ENCODE measurements at regions not wholly inside any gene's neighbourhood (a gene's known extent, or its start where the extent isn't known, plus 50 kb on each side); places are given as distances from the start of the nearest gene placed in this dataset.

GRCh38 chr5:173498739-173499470 is 117.5 kb downstream of the BOD1 start:
- no peak overlapping the region for H3K4me3 ChIP-seq (ENCODE audit: low read depth, low read length)
- H3K79me2 ChIP-seq = no peaks in the 10 kb centered on the region
- H2AFZ ChIP-seq = no peak overlapping the region
- H3K9ac ChIP-seq = no peak overlapping the region
- H3K9me3 ChIP-seq (ENCODE audit: control insufficient read depth, low read length) = no peaks in the 10 kb centered on the region
- no peak for TF ChIP-seq CTCF (IDR thresholded peaks at IDR 0.05)
- no peaks in the 10 kb centered on the region for H3K36me3 ChIP-seq (ENCODE audit: control insufficient read depth, insufficient read depth, low read length)
- no peaks in the 10 kb centered on the region for H3K27me3 ChIP-seq (ENCODE audit: control insufficient read depth, insufficient read depth, low read length)
- H3K4me1 ChIP-seq = no peaks in the 10 kb centered on the region
- H3K27ac ChIP-seq = no peak overlapping the region
- H3K4me2 ChIP-seq (ENCODE audit: low read length) = no peak overlapping the region

- no peaks in the 10 kb centered on the region for H3K36me3 ChIP-seq (ENCODE audit: control insufficient read depth, insufficient read depth, low read length)
- no peak overlapping the region for H3K9ac ChIP-seq
- no peak overlapping the region for H3K4me3 ChIP-seq (ENCODE audit: low read depth, low read length)
- no peak overlapping the region for H3K4me2 ChIP-seq (ENCODE audit: low read length)
- no peaks in the 10 kb centered on the region for H3K4me1 ChIP-seq
- H3K27me3 ChIP-seq (ENCODE audit: control insufficient read depth, insufficient read depth, low read length) = no peaks in the 10 kb centered on the region
- H2AFZ ChIP-seq = no peak overlapping the region
- no peak for TF ChIP-seq CTCF (IDR thresholded peaks at IDR 0.05)
- H3K27ac ChIP-seq = no peak overlapping the region
- no peaks in the 10 kb centered on the region for H3K9me3 ChIP-seq (ENCODE audit: control insufficient read depth, low read length)
- H3K79me2 ChIP-seq = no peaks in the 10 kb centered on the region
Observed at GRCh38 chr5:173498286-173498685, 118.2 kb downstream of the BOD1 start.

GRCh38 chr5:173497685-173498084 is 118.8 kb downstream of the BOD1 start:
- Histone ChIP-seq H3K9ac (no peak overlapping the region), H3K9me3 (ENCODE audit: control insufficient read depth, low read length) (no peaks in the 10 kb centered on the region), H3K79me2 (no peaks in the 10 kb centered on the region), H3K27me3 (ENCODE audit: control insufficient read depth, insufficient read depth, low read length) (no peaks in the 10 kb centered on the region), H3K4me1 (no peaks in the 10 kb centered on the region), H2AFZ (no peak overlapping the region), H3K4me3 (ENCODE audit: low read depth, low read length) (no peak overlapping the region), H3K4me2 (ENCODE audit: low read length) (no peak overlapping the region), H3K27ac (no peak overlapping the region), H3K36me3 (ENCODE audit: control insufficient read depth, insufficient read depth, low read length) (no peaks in the 10 kb centered on the region)
- no peak for TF ChIP-seq CTCF (IDR thresholded peaks at IDR 0.05)

GRCh38 chr5:173496883-173497255 is 119.6 kb downstream of the BOD1 start:
- H3K27ac ChIP-seq = no peak overlapping the region

More at GRCh38 chr5:173496883-173497255, 119.6 kb downstream of the BOD1 start:
- Histone ChIP-seq H3K27me3 (ENCODE audit: control insufficient read depth, insufficient read depth, low read length) (no peaks in the 10 kb centered on the region), H3K4me3 (ENCODE audit: low read depth, low read length) (no peak overlapping the region), H3K36me3 (ENCODE audit: control insufficient read depth, insufficient read depth, low read length) (no peaks in the 10 kb centered on the region), H3K79me2 (no peaks in the 10 kb centered on the region), H3K4me2 (ENCODE audit: low read length) (no peak overlapping the region), H3K9me3 (ENCODE audit: control insufficient read depth, low read length) (no peaks in the 10 kb centered on the region), H3K4me1 (no peaks in the 10 kb centered on the region), H2AFZ (no peak overlapping the region), H3K9ac (no peak overlapping the region)
- no peak for TF ChIP-seq CTCF (IDR thresholded peaks at IDR 0.05)
